ENCODE measurements at regions not wholly inside any gene's neighbourhood (a gene's known extent, or its start where the extent isn't known, plus 50 kb on each side); places are given as distances from the start of the nearest gene placed in this dataset.
A peak's percentile ranks its signal among the peaks of the same experiment; 100 is the strongest.

GRCh38 chr1:60388092-60388987 lies 314.8 kb upstream of the C1orf87 start:
- no peak for DNase-seq (ENCODE audit: low read depth, low spot score)

- DNase-seq (ENCODE audit: low read depth, low spot score), result no peak
Observed at GRCh38 chr1:60387175-60387574, 313.6 kb upstream of the C1orf87 start.

GRCh38 chr1:60386249-60386648 lies 312.7 kb upstream of the C1orf87 start:
- peak; percentile 7 for DNase-seq (ENCODE audit: low read depth, low spot score)

GRCh38 chr1:60376196-60376595 lies 302.6 kb upstream of the C1orf87 start:
- DNase-seq (ENCODE audit: low read depth, low spot score), result no peak

GRCh38 chr1:60374537-60374936 lies 301.0 kb upstream of the C1orf87 start:
- DNase-seq (ENCODE audit: low read depth, low spot score), result no peak

- no peak for DNase-seq (ENCODE audit: low read depth, low spot score)
Observed at GRCh38 chr1:60367532-60367931, 294.0 kb upstream of the C1orf87 start.

- DNase-seq (ENCODE audit: low read depth, low spot score), result no peak
Observed at GRCh38 chr1:60359431-60359830, 285.9 kb upstream of the C1orf87 start.

- DNase-seq (ENCODE audit: low read depth, low spot score), result no peak
Observed at GRCh38 chr1:60350531-60350930, 277.0 kb upstream of the C1orf87 start.

- no peak for DNase-seq (ENCODE audit: low read depth, low spot score)
Observed at GRCh38 chr1:60348884-60349283, 275.3 kb upstream of the C1orf87 start.

GRCh38 chr1:60345621-60346020 lies 272.1 kb upstream of the C1orf87 start:
- DNase-seq (ENCODE audit: low read depth, low spot score), result peak; percentile 11

GRCh38 chr1:60345049-60345448 lies 271.5 kb upstream of the C1orf87 start:
- no peak for DNase-seq (ENCODE audit: low read depth, low spot score)

GRCh38 chr1:60343736-60344135 lies 270.2 kb upstream of the C1orf87 start:
- no peak for DNase-seq (ENCODE audit: low read depth, low spot score)

GRCh38 chr1:60342569-60342968 lies 269.0 kb upstream of the C1orf87 start:
- no peak for DNase-seq (ENCODE audit: low read depth, low spot score)

GRCh38 chr1:60341274-60341673 lies 267.7 kb upstream of the C1orf87 start:
- no peak for DNase-seq (ENCODE audit: low read depth, low spot score)

- DNase-seq (ENCODE audit: low read depth, low spot score), result no peak
Observed at GRCh38 chr1:60331647-60332046, 258.1 kb upstream of the C1orf87 start.

GRCh38 chr1:60329651-60330050 lies 256.1 kb upstream of the C1orf87 start:
- no peak for DNase-seq (ENCODE audit: low read depth, low spot score)

GRCh38 chr1:60311838-60312237 lies 238.3 kb upstream of the C1orf87 start:
- DNase-seq (ENCODE audit: low read depth, low spot score), result no peak

GRCh38 chr1:60299581-60299980 lies 226.0 kb upstream of the C1orf87 start:
- no peak for DNase-seq (ENCODE audit: low read depth, low spot score)

- no peak for DNase-seq (ENCODE audit: low read depth, low spot score)
Observed at GRCh38 chr1:60298290-60298689, 224.7 kb upstream of the C1orf87 start.

GRCh38 chr1:60296794-60297193 lies 223.2 kb upstream of the C1orf87 start:
- DNase-seq (ENCODE audit: low read depth, low spot score), result no peak

- DNase-seq (ENCODE audit: low read depth, low spot score), result no peak
Observed at GRCh38 chr1:60292140-60292539, 218.6 kb upstream of the C1orf87 start.

GRCh38 chr1:60290393-60290792 lies 216.8 kb upstream of the C1orf87 start:
- no peak for DNase-seq (ENCODE audit: low read depth, low spot score)

GRCh38 chr1:60287536-60287935 lies 214.0 kb upstream of the C1orf87 start:
- DNase-seq (ENCODE audit: low read depth, low spot score), result no peak

- DNase-seq (ENCODE audit: low read depth, low spot score), result no peak
Observed at GRCh38 chr1:60283690-60284089, 210.1 kb upstream of the C1orf87 start.

Data from brain pericyte (primary cell).